ENCODE measurements at regions not wholly inside any gene's neighbourhood (a gene's known extent, or its start where the extent isn't known, plus 50 kb on each side); places are given as distances from the start of the nearest gene placed in this dataset.

GRCh38 chr3:40754994-40755393 is 230.2 kb downstream of the ZNF621 start:
- H3K79me1 ChIP-seq (ENCODE audit: insufficient read depth, low read depth, low read length, poor library complexity, severe bottlenecking), result no peaks in the 10 kb centered on the region
- H3K27me3 ChIP-seq (ENCODE audit: insufficient read depth, low read length), result no peaks in the 10 kb centered on the region
- H3K56ac ChIP-seq (ENCODE audit: insufficient read length, low read depth, low read length), result no peak overlapping the region
- H3T11ph ChIP-seq (ENCODE audit: low read length), result no peak overlapping the region
- H2BK20ac ChIP-seq (ENCODE audit: low read depth, low read length, poor library complexity, severe bottlenecking), result no peak overlapping the region
- H3K9ac ChIP-seq (ENCODE audit: extremely low read depth, insufficient read length, low read length), result no peak overlapping the region
- H4K91ac ChIP-seq (ENCODE audit: insufficient read length, low read depth, low read length), result no peak overlapping the region
- H3K27me3 Mint-ChIP-seq (ENCODE audit: low read depth), result peaks cover 4% of the 10 kb centered on the region; the same call in 1 of the 2 replicates
- H3K14ac ChIP-seq (ENCODE audit: insufficient read depth, low read length), result no peak overlapping the region
- H3K4ac ChIP-seq (ENCODE audit: low read depth, low read length), result no peak overlapping the region
- no peaks in the 10 kb centered on the region for H3K79me2 ChIP-seq (ENCODE audit: insufficient read depth, low read length)
- no peak overlapping the region for H4K5ac ChIP-seq (ENCODE audit: insufficient read length, low read depth, low read length)
- H3K23ac ChIP-seq (ENCODE audit: insufficient read length, low read depth, low read length), result no peak overlapping the region
- H2AFZ ChIP-seq (ENCODE audit: low read length), result no peak overlapping the region
- H3K4me3 Mint-ChIP-seq, result no peak overlapping the region
- H2AK5ac ChIP-seq (ENCODE audit: insufficient read length, low read length), result no peak overlapping the region
- no peaks in the 10 kb centered on the region; a peak in 1 of 7 replicates for H3K36me3 Mint-ChIP-seq (ENCODE audit: insufficient read depth in 1 of 3, low read depth in 3 of 3)
- WGBS (ENCODE audit: extremely low coverage, insufficient read length, low lambda C conversion rate), result no CpG with 5 or more reads among the region's 2 CpGs
- no peak overlapping the region for H2BK12ac ChIP-seq (ENCODE audit: insufficient read length, low read depth, low read length)
- no peak overlapping the region for H2BK120ac ChIP-seq (ENCODE audit: low read depth, low read length, poor library complexity, severe bottlenecking)
- no peak for TF ChIP-seq CTCF (conservative IDR thresholded peaks at IDR 0.05)
- H3K4me1 Mint-ChIP-seq, result no peaks in the 10 kb centered on the region; a peak in 1 of 4 replicates
- no peak overlapping the region for H3K27ac Mint-ChIP-seq
- H3K23me2 ChIP-seq (ENCODE audit: insufficient read length, low read depth, low read length, poor library complexity, severe bottlenecking), result no peaks in the 10 kb centered on the region
- peaks cover 1 to 3% of the 10 kb centered on the region in 2 experiments; a peak in 3 of 5 replicates for H3K9me3 Mint-ChIP-seq
- no peaks in the 10 kb centered on the region for H4K20me1 ChIP-seq (ENCODE audit: control insufficient read depth, insufficient read depth, insufficient read length)
- no peak for DNase-seq
- no peak overlapping the region for H3K4me2 ChIP-seq (ENCODE audit: insufficient read depth, insufficient read length, low read length)
- no peak overlapping the region for H2BK5ac ChIP-seq (ENCODE audit: insufficient read length, low read length)
- H2BK15ac ChIP-seq (ENCODE audit: low read depth, low read length), result no peak overlapping the region
- no peak overlapping the region for H3K27ac ChIP-seq (ENCODE audit: insufficient read length, low read depth, low read length)
- H4K8ac ChIP-seq (replicated peaks; ENCODE audit: insufficient read length, low read depth, low read length), result no peak overlapping the region
- no peaks in the 10 kb centered on the region for H3K9me3 ChIP-seq (ENCODE audit: control insufficient read depth, low read depth, low read length)
- no peaks in the 10 kb centered on the region for H3K4me1 ChIP-seq (ENCODE audit: insufficient read depth, low read length)
- no peak overlapping the region for H3K18ac ChIP-seq (ENCODE audit: insufficient read length, low read depth, low read length)

Measured in H9 (cell line).